IPS-15b (cell line): ENCODE measurements at regions not wholly inside any gene's neighbourhood (a gene's known extent, or its start where the extent isn't known, plus 50 kb on each side); places are given as distances from the start of the nearest gene placed in this dataset.

Experiments used
- H3K27me3 ChIP-seq: one replicate; pipeline ENCODE4 v1.6.1; 2013; ENCODE audit warnings: low read length; ENCODE audit not compliant: control insufficient read depth, insufficient read depth
- H3K36me3 ChIP-seq: one replicate; pipeline ENCODE4 v1.6.1; 2013; ENCODE audit warnings: low read length; ENCODE audit not compliant: control insufficient read depth, insufficient read depth
- H3K4me1 ChIP-seq: one replicate; pipeline ENCODE4 v1.6.1; 2013; ENCODE audit warnings: mild to moderate bottlenecking, low read length; ENCODE audit not compliant: control insufficient read depth, insufficient read depth
- H3K4me3 ChIP-seq: one replicate; pipeline ENCODE4 v1.5.1; 2013; ENCODE audit warnings: low read depth, low read length
- H3K9ac ChIP-seq: one replicate; pipeline ENCODE4 v1.6.1; 2013; ENCODE audit warnings: low read depth, mild to moderate bottlenecking, low read length
- H3K9me3 ChIP-seq: one replicate; pipeline ENCODE4 v1.6.1; 2013; ENCODE audit warnings: mild to moderate bottlenecking, low read length; ENCODE audit not compliant: control insufficient read depth, insufficient read depth

- H3K9ac ChIP-seq, result no peak overlapping the region
- H3K9me3 ChIP-seq, result no peaks in the 10 kb centered on the region
- H3K4me1 ChIP-seq, result no peaks in the 10 kb centered on the region
- H3K36me3 ChIP-seq, result no peaks in the 10 kb centered on the region
- H3K4me3 ChIP-seq, result no peak overlapping the region
- H3K27me3 ChIP-seq, result no peaks in the 10 kb centered on the region
These were observed 1038.8 kb upstream of the GBE1 start for GRCh38 chr3:82800248-82800647.

- no peaks in the 10 kb centered on the region for H3K4me1 ChIP-seq
- no peaks in the 10 kb centered on the region for H3K36me3 ChIP-seq
- H3K9me3 ChIP-seq, result no peaks in the 10 kb centered on the region
- H3K9ac ChIP-seq, result no peak overlapping the region
- H3K4me3 ChIP-seq, result no peak overlapping the region
- H3K27me3 ChIP-seq, result no peaks in the 10 kb centered on the region
These were observed 1035.3 kb upstream of the GBE1 start for GRCh38 chr3:82796765-82797164.

- Histone ChIP-seq H3K4me3 (no peak overlapping the region), H3K36me3 (no peaks in the 10 kb centered on the region), H3K9ac (no peak overlapping the region), H3K27me3 (no peaks in the 10 kb centered on the region), H3K9me3 (no peaks in the 10 kb centered on the region), H3K4me1 (no peaks in the 10 kb centered on the region)
These were observed 1029.8 kb upstream of the GBE1 start for GRCh38 chr3:82791241-82791640.

GRCh38 chr3:82790307-82791097 lies 1029.1 kb upstream of the GBE1 start:
- Histone ChIP-seq H3K4me1 (no peaks in the 10 kb centered on the region), H3K9me3 (no peaks in the 10 kb centered on the region), H3K36me3 (no peaks in the 10 kb centered on the region), H3K4me3 (no peak overlapping the region), H3K9ac (no peak overlapping the region), H3K27me3 (no peaks in the 10 kb centered on the region)

GRCh38 chr3:82783194-82783593 lies 1021.7 kb upstream of the GBE1 start:
- Histone ChIP-seq H3K9ac (no peak overlapping the region), H3K4me3 (no peak overlapping the region), H3K4me1 (no peaks in the 10 kb centered on the region), H3K27me3 (no peaks in the 10 kb centered on the region), H3K36me3 (no peaks in the 10 kb centered on the region), H3K9me3 (no peaks in the 10 kb centered on the region)

- H3K9ac ChIP-seq, result no peak overlapping the region
- no peaks in the 10 kb centered on the region for H3K4me1 ChIP-seq
- H3K27me3 ChIP-seq, result no peaks in the 10 kb centered on the region
- H3K4me3 ChIP-seq, result no peak overlapping the region
- no peaks in the 10 kb centered on the region for H3K9me3 ChIP-seq
- no peaks in the 10 kb centered on the region for H3K36me3 ChIP-seq
These were observed 1011.8 kb upstream of the GBE1 start for GRCh38 chr3:82773207-82773606.

GRCh38 chr3:82764521-82764920 lies 1003.1 kb upstream of the GBE1 start:
- Histone ChIP-seq H3K27me3 (no peaks in the 10 kb centered on the region), H3K9me3 (no peaks in the 10 kb centered on the region), H3K4me3 (no peak overlapping the region), H3K36me3 (no peaks in the 10 kb centered on the region), H3K4me1 (no peaks in the 10 kb centered on the region), H3K9ac (no peak overlapping the region)

GRCh38 chr3:82761858-82762257 lies 1000.4 kb upstream of the GBE1 start:
- no peaks in the 10 kb centered on the region for H3K4me1 ChIP-seq
- no peak overlapping the region for H3K4me3 ChIP-seq
- H3K36me3 ChIP-seq, result no peaks in the 10 kb centered on the region
- no peaks in the 10 kb centered on the region for H3K9me3 ChIP-seq
- H3K9ac ChIP-seq, result no peak overlapping the region
- no peaks in the 10 kb centered on the region for H3K27me3 ChIP-seq

- Histone ChIP-seq H3K4me3 (no peak overlapping the region), H3K27me3 (no peaks in the 10 kb centered on the region), H3K4me1 (peaks cover under 1% of the 10 kb centered on the region), H3K36me3 (no peaks in the 10 kb centered on the region), H3K9ac (no peak overlapping the region), H3K9me3 (no peaks in the 10 kb centered on the region)
These were observed 984.1 kb upstream of the GBE1 start for GRCh38 chr3:82745544-82745943.

GRCh38 chr3:82743196-82743595 lies 981.8 kb upstream of the GBE1 start:
- H3K36me3 ChIP-seq, result no peaks in the 10 kb centered on the region
- H3K4me1 ChIP-seq, result peaks cover 3% of the 10 kb centered on the region
- H3K9ac ChIP-seq, result no peak overlapping the region
- no peak overlapping the region for H3K4me3 ChIP-seq
- no peaks in the 10 kb centered on the region for H3K27me3 ChIP-seq
- H3K9me3 ChIP-seq, result no peaks in the 10 kb centered on the region

GRCh38 chr3:82741346-82741745 lies 979.9 kb upstream of the GBE1 start:
- no peak overlapping the region for H3K4me3 ChIP-seq
- no peak overlapping the region for H3K9ac ChIP-seq
- peaks cover 3% of the 10 kb centered on the region for H3K4me1 ChIP-seq
- no peaks in the 10 kb centered on the region for H3K36me3 ChIP-seq
- no peaks in the 10 kb centered on the region for H3K9me3 ChIP-seq
- H3K27me3 ChIP-seq, result no peaks in the 10 kb centered on the region

GRCh38 chr3:82739390-82739789 lies 977.9 kb upstream of the GBE1 start:
- Histone ChIP-seq H3K4me3 (no peak overlapping the region), H3K27me3 (no peaks in the 10 kb centered on the region), H3K9ac (no peak overlapping the region), H3K4me1 (peaks cover 3% of the 10 kb centered on the region), H3K9me3 (no peaks in the 10 kb centered on the region), H3K36me3 (no peaks in the 10 kb centered on the region)
